K562 (cell line): ENCODE measurements at regions not wholly inside any gene's neighbourhood (a gene's known extent, or its start where the extent isn't known, plus 50 kb on each side); places are given as distances from the start of the nearest gene placed in this dataset.

Source experiments
- DACH1 ChIP-seq: fragments of 450-650 bp; IDR thresholded peaks from 2 replicates; pipeline ENCODE4 v1.6.1; 2018; ENCODE audit not compliant: partially characterized antibody
- FOS ChIP-seq: IDR thresholded peaks from 3 replicates; pipeline ENCODE4 v1.6.1; 2011; ENCODE audit not compliant: insufficient read length; ENCODE audit errors: extremely low read depth
- HEY1 ChIP-seq: fragments of 250-450 bp; sonication (Bioruptor Pico); IDR thresholded peaks from 2 replicates; pipeline ENCODE4 v1.5.0; 2020; ENCODE audit warnings: mild to moderate bottlenecking, moderate library complexity, borderline replicate concordance
- NCOA2 ChIP-seq, 2 experiments: fragments of 450-650 bp; IDR thresholded peaks; 2 replicates each; pipeline ENCODE4 v1.6.1; 2018; ENCODE audit warnings: mild to moderate bottlenecking in 2 of 2, moderate library complexity in 1 of 2; ENCODE audit not compliant: partially characterized antibody in 2 of 2
- NFRKB ChIP-seq: fragments of 450-650 bp; IDR thresholded peaks from 2 replicates; pipeline ENCODE4 v1.6.1; 2016; ENCODE audit warnings: low read depth
- SRSF7 ChIP-seq: fragments of 200-400 bp; formaldehyde crosslinking; optimal IDR thresholded peaks from 2 replicates; pipeline ENCODE3; 2017; ENCODE audit warnings: mild to moderate bottlenecking, low read depth, low read length
- TF ChIP-seq, protein P1 (sequence below): fragments of 450-650 bp; formaldehyde crosslinking; IDR thresholded peaks from 2 replicates; pipeline ENCODE4 v1.4.0; 2022; ENCODE audit warnings: missing genetic modification characterization
- TF ChIP-seq, protein P2 (sequence below): fragments of 450-650 bp; formaldehyde crosslinking; IDR thresholded peaks from 2 replicates; pipeline ENCODE4 v1.4.0; 2020; ENCODE audit warnings: mild to moderate bottlenecking, moderate library complexity
- TF ChIP-seq, protein P3 (sequence below): fragments of 450-650 bp; IDR thresholded peaks from 2 replicates; pipeline ENCODE4 v1.6.1; 2016; ENCODE audit warnings: mild to moderate bottlenecking, moderate library complexity
- TF ChIP-seq, protein P4 (sequence below), 2 experiments: fragments of 450-650 bp; IDR thresholded peaks; 2 replicates each; pipeline ENCODE4 v1.6.1; 2016

DNA sequence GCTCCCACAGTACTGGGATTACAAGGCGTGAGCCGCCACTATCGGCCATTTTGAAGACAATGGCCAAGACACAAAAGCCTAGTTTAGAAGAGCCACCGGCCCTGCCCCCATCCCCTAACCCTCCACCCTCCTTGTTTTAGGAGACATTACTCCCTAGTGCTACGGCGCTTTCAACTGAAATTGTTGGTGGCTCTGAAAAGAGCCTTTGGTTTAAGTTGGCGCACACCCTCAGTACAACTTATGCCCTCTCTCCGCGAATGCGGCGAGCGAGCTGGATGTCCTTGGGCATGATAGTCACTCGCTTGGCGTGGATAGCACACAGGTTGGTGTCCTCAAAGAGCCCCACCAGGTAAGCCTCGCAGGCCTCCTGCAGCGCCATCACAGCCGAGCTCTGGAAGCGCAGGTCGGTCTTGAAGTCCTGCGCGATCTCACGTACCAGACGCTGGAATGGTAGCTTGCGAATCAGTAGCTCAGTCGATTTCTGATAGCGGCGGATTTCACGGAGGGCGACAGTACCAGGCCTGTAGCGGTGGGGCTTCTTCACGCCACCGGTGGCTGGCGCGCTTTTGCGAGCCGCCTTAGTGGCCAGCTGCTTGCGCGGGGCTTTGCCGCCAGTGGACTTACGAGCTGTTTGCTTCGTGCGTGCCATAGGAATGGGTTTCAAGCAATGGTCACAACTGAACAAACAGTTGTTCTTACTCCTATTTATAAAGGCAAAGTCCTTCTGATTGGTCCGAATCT, 114.9 kb upstream of the BTN3A2 start (continued):
- TF ChIP-seq, protein P1, sequence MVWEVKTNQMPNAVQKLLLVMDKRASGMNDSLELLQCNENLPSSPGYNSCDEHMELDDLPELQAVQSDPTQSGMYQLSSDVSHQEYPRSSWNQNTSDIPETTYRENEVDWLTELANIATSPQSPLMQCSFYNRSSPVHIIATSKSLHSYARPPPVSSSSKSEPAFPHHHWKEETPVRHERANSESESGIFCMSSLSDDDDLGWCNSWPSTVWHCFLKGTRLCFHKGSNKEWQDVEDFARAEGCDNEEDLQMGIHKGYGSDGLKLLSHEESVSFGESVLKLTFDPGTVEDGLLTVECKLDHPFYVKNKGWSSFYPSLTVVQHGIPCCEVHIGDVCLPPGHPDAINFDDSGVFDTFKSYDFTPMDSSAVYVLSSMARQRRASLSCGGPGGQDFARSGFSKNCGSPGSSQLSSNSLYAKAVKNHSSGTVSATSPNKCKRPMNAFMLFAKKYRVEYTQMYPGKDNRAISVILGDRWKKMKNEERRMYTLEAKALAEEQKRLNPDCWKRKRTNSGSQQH (CRISPR knock-in tag) = no peak
- TF ChIP-seq, protein P2, sequence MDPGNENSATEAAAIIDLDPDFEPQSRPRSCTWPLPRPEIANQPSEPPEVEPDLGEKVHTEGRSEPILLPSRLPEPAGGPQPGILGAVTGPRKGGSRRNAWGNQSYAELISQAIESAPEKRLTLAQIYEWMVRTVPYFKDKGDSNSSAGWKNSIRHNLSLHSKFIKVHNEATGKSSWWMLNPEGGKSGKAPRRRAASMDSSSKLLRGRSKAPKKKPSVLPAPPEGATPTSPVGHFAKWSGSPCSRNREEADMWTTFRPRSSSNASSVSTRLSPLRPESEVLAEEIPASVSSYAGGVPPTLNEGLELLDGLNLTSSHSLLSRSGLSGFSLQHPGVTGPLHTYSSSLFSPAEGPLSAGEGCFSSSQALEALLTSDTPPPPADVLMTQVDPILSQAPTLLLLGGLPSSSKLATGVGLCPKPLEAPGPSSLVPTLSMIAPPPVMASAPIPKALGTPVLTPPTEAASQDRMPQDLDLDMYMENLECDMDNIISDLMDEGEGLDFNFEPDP (CRISPR knock-in tag) = no peak
- TF ChIP-seq FOS (no peak), DACH1 (no peak), NFRKB (peak; percentile 93; the same call in 1 of the 2 replicates), HEY1 (CRISPR knock-in tag) (no peak), SRSF7 (no peak), NCOA2 (IDR thresholded peaks at IDR 0.05; ENCODE audit: partially characterized antibody in 2 of 2) (no peak)
- TF ChIP-seq, protein P3, sequence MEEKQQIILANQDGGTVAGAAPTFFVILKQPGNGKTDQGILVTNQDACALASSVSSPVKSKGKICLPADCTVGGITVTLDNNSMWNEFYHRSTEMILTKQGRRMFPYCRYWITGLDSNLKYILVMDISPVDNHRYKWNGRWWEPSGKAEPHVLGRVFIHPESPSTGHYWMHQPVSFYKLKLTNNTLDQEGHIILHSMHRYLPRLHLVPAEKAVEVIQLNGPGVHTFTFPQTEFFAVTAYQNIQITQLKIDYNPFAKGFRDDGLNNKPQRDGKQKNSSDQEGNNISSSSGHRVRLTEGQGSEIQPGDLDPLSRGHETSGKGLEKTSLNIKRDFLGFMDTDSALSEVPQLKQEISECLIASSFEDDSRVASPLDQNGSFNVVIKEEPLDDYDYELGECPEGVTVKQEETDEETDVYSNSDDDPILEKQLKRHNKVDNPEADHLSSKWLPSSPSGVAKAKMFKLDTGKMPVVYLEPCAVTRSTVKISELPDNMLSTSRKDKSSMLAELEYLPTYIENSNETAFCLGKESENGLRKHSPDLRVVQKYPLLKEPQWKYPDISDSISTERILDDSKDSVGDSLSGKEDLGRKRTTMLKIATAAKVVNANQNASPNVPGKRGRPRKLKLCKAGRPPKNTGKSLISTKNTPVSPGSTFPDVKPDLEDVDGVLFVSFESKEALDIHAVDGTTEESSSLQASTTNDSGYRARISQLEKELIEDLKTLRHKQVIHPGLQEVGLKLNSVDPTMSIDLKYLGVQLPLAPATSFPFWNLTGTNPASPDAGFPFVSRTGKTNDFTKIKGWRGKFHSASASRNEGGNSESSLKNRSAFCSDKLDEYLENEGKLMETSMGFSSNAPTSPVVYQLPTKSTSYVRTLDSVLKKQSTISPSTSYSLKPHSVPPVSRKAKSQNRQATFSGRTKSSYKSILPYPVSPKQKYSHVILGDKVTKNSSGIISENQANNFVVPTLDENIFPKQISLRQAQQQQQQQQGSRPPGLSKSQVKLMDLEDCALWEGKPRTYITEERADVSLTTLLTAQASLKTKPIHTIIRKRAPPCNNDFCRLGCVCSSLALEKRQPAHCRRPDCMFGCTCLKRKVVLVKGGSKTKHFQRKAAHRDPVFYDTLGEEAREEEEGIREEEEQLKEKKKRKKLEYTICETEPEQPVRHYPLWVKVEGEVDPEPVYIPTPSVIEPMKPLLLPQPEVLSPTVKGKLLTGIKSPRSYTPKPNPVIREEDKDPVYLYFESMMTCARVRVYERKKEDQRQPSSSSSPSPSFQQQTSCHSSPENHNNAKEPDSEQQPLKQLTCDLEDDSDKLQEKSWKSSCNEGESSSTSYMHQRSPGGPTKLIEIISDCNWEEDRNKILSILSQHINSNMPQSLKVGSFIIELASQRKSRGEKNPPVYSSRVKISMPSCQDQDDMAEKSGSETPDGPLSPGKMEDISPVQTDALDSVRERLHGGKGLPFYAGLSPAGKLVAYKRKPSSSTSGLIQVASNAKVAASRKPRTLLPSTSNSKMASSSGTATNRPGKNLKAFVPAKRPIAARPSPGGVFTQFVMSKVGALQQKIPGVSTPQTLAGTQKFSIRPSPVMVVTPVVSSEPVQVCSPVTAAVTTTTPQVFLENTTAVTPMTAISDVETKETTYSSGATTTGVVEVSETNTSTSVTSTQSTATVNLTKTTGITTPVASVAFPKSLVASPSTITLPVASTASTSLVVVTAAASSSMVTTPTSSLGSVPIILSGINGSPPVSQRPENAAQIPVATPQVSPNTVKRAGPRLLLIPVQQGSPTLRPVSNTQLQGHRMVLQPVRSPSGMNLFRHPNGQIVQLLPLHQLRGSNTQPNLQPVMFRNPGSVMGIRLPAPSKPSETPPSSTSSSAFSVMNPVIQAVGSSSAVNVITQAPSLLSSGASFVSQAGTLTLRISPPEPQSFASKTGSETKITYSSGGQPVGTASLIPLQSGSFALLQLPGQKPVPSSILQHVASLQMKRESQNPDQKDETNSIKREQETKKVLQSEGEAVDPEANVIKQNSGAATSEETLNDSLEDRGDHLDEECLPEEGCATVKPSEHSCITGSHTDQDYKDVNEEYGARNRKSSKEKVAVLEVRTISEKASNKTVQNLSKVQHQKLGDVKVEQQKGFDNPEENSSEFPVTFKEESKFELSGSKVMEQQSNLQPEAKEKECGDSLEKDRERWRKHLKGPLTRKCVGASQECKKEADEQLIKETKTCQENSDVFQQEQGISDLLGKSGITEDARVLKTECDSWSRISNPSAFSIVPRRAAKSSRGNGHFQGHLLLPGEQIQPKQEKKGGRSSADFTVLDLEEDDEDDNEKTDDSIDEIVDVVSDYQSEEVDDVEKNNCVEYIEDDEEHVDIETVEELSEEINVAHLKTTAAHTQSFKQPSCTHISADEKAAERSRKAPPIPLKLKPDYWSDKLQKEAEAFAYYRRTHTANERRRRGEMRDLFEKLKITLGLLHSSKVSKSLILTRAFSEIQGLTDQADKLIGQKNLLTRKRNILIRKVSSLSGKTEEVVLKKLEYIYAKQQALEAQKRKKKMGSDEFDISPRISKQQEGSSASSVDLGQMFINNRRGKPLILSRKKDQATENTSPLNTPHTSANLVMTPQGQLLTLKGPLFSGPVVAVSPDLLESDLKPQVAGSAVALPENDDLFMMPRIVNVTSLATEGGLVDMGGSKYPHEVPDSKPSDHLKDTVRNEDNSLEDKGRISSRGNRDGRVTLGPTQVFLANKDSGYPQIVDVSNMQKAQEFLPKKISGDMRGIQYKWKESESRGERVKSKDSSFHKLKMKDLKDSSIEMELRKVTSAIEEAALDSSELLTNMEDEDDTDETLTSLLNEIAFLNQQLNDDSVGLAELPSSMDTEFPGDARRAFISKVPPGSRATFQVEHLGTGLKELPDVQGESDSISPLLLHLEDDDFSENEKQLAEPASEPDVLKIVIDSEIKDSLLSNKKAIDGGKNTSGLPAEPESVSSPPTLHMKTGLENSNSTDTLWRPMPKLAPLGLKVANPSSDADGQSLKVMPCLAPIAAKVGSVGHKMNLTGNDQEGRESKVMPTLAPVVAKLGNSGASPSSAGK = peak; percentile 82
- TF ChIP-seq, protein P4, sequence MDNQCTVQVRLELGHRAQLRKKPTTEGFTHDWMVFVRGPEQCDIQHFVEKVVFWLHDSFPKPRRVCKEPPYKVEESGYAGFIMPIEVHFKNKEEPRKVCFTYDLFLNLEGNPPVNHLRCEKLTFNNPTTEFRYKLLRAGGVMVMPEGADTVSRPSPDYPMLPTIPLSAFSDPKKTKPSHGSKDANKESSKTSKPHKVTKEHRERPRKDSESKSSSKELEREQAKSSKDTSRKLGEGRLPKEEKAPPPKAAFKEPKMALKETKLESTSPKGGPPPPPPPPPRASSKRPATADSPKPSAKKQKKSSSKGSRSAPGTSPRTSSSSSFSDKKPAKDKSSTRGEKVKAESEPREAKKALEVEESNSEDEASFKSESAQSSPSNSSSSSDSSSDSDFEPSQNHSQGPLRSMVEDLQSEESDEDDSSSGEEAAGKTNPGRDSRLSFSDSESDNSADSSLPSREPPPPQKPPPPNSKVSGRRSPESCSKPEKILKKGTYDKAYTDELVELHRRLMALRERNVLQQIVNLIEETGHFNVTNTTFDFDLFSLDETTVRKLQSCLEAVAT (IDR thresholded peaks at IDR 0.05) = 0 out of 4 replicates have a peak, but pooled peaks have one; percentile 15 to 63
